C4-2B (cell line): ENCODE measurements at regions not wholly inside any gene's neighbourhood (a gene's known extent, or its start where the extent isn't known, plus 50 kb on each side); places are given as distances from the start of the nearest gene placed in this dataset.
"Not testable (repeated sequence)": the region's sequence is repeated elsewhere in the genome, so short reads cannot be mapped to it uniquely, and the experiment has no call there.

Source experiments
- H3K27ac ChIP-seq: fragments of 450-650 bp; 2 replicates; pipeline ENCODE4 v1.5.1; 2017
- CTCF ChIP-seq: fragments of 450-650 bp; conservative IDR thresholded peaks from 2 replicates; pipeline ENCODE4 v1.5.1; 2017; ENCODE audit warnings: mild to moderate bottlenecking
- ZFX ChIP-seq: fragments of 450-650 bp; IDR thresholded peaks from 2 replicates; pipeline ENCODE4 v1.6.1; 2017

GRCh38 chrX:65900850-65901844 lies 138.7 kb downstream of the VSIG4 start:
- TF ChIP-seq ZFX (no peak), CTCF (no peak)
- H3K27ac ChIP-seq, result no peak overlapping the region

- H3K27ac ChIP-seq, result no peak overlapping the region
- TF ChIP-seq CTCF, result no peak
- no peak for TF ChIP-seq ZFX
These were observed 145.7 kb downstream of the VSIG4 start for GRCh38 chrX:65894133-65894532.

GRCh38 chrX:65891817-65892216 lies 148.1 kb downstream of the VSIG4 start:
- H3K27ac ChIP-seq, result not testable (repeated sequence)

GRCh38 chrX:65888150-65888549 lies 151.7 kb downstream of the VSIG4 start:
- not testable (repeated sequence) for H3K27ac ChIP-seq

- TF ChIP-seq CTCF, result no peak
- TF ChIP-seq ZFX, result no peak
- H3K27ac ChIP-seq, result no peak overlapping the region
These were observed 156.3 kb downstream of the VSIG4 start for GRCh38 chrX:65883556-65883955.

GRCh38 chrX:65879977-65880799 lies 159.7 kb downstream of the VSIG4 start:
- TF ChIP-seq ZFX (no peak), CTCF (no peak)
- no peak overlapping the region for H3K27ac ChIP-seq

- TF ChIP-seq ZFX (no peak), CTCF (no peak)
- H3K27ac ChIP-seq, result no peak overlapping the region
These were observed 161.4 kb downstream of the VSIG4 start for GRCh38 chrX:65878456-65878855.

- no peak for TF ChIP-seq ZFX
- no peak for TF ChIP-seq CTCF
- H3K27ac ChIP-seq, result no peak overlapping the region
These were observed 161.9 kb downstream of the VSIG4 start for GRCh38 chrX:65877953-65878352.

GRCh38 chrX:65875614-65876013 lies 164.3 kb downstream of the VSIG4 start:
- H3K27ac ChIP-seq, result not testable (repeated sequence)
